ENCODE measurements at regions not wholly inside any gene's neighbourhood (a gene's known extent, or its start where the extent isn't known, plus 50 kb on each side); places are given as distances from the start of the nearest gene placed in this dataset.

- no peak overlapping the region for H3K4me3 ChIP-seq (ENCODE audit: low read depth, low read length)
- DNase-seq (ENCODE audit: low read depth), result no peak
- H3K36me3 ChIP-seq (ENCODE audit: control insufficient read depth, insufficient read depth, low read length), result no peaks in the 10 kb centered on the region
- H3K27me3 ChIP-seq (ENCODE audit: control insufficient read depth, insufficient read depth, low read length), result no peaks in the 10 kb centered on the region
- no peak for TF ChIP-seq CTCF (IDR thresholded peaks at IDR 0.05; ENCODE audit: insufficient read depth, low read length, severe bottlenecking)
- FAIRE-seq, result no peak
These were observed 410.7 kb upstream of the DSEL start for GRCh38 chr18:67926929-67927864.

GRCh38 chr18:67924656-67925055 is 408.1 kb upstream of the DSEL start:
- DNase-seq (ENCODE audit: low read depth) (peak; percentile 70), FAIRE-seq (no peak)
- TF ChIP-seq CTCF (IDR thresholded peaks at IDR 0.05; ENCODE audit: insufficient read depth, low read length, severe bottlenecking), result no peak
- no peaks in the 10 kb centered on the region for H3K27me3 ChIP-seq (ENCODE audit: control insufficient read depth, insufficient read depth, low read length)
- no peak overlapping the region for H3K4me3 ChIP-seq (ENCODE audit: low read depth, low read length)
- H3K36me3 ChIP-seq (ENCODE audit: control insufficient read depth, insufficient read depth, low read length), result no peaks in the 10 kb centered on the region

DNA sequence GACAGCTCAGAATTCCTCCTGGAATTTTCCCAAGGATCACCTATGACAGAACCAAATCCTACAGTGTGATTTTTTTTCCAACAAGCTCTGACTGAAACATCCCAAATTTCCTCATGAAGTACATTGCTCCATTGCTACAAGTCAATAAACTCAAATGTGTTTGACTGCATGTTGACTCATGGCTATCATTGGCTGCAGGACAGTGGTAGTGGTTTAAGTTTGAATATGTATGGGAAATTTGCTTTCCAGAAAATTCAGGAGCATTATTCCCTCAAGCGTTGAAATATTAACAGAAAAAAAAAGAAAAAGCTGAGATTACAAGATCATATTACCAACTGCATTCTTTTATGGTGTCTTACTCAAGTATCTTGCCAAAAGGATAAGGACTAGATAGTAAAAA is 402.8 kb upstream of the DSEL start:
- FAIRE-seq, result no peak
- H3K27me3 ChIP-seq (ENCODE audit: control insufficient read depth, insufficient read depth, low read length), result no peaks in the 10 kb centered on the region
- TF ChIP-seq CTCF (IDR thresholded peaks at IDR 0.05; ENCODE audit: insufficient read depth, low read length, severe bottlenecking), result no peak
- H3K36me3 ChIP-seq (ENCODE audit: control insufficient read depth, insufficient read depth, low read length), result no peaks in the 10 kb centered on the region
- H3K4me3 ChIP-seq (ENCODE audit: low read depth, low read length), result no peak overlapping the region
- peak; percentile 15 for DNase-seq (ENCODE audit: low read depth)

GRCh38 chr18:67916097-67916496 is 399.6 kb upstream of the DSEL start:
- no peak for FAIRE-seq

DNA sequence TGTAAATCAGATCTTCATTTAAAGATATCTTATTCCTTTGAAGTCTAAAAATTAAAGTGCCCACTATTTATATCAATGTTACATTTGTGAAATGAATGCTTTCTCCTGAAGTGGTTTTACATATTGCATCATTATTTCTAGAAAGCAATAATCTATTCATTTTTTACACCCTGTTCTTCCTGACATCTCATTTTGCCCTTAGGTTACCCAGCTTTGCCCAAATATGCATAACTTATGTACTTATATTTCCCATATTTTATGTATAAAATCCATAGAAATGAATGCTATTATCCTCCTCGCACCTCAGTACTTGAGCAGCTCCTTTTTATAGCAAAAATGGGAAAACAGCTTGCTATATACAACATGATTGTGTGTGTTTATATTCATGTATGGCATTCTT is 396.5 kb upstream of the DSEL start:
- H3K27me3 ChIP-seq (ENCODE audit: control insufficient read depth, insufficient read depth, low read length), result no peaks in the 10 kb centered on the region
- no peak overlapping the region for H3K4me3 ChIP-seq (ENCODE audit: low read depth, low read length)
- no peaks in the 10 kb centered on the region for H3K36me3 ChIP-seq (ENCODE audit: control insufficient read depth, insufficient read depth, low read length)
- TF ChIP-seq CTCF (IDR thresholded peaks at IDR 0.05; ENCODE audit: insufficient read depth, low read length, severe bottlenecking), result no peak
- FAIRE-seq (no peak), DNase-seq (ENCODE audit: low read depth) (no peak)

More at GRCh38 chr18:67916097-67916496, 399.6 kb upstream of the DSEL start:
- Histone ChIP-seq H3K36me3 (ENCODE audit: control insufficient read depth, insufficient read depth, low read length) (no peaks in the 10 kb centered on the region), H3K4me3 (ENCODE audit: low read depth, low read length) (no peak overlapping the region), H3K27me3 (ENCODE audit: control insufficient read depth, insufficient read depth, low read length) (no peaks in the 10 kb centered on the region)
- peak; percentile 17 for DNase-seq (ENCODE audit: low read depth)
- no peak for TF ChIP-seq CTCF (IDR thresholded peaks at IDR 0.05; ENCODE audit: insufficient read depth, low read length, severe bottlenecking)
